ENCODE measurements at regions not wholly inside any gene's neighbourhood (a gene's known extent, or its start where the extent isn't known, plus 50 kb on each side); places are given as distances from the start of the nearest gene placed in this dataset.

DNA sequence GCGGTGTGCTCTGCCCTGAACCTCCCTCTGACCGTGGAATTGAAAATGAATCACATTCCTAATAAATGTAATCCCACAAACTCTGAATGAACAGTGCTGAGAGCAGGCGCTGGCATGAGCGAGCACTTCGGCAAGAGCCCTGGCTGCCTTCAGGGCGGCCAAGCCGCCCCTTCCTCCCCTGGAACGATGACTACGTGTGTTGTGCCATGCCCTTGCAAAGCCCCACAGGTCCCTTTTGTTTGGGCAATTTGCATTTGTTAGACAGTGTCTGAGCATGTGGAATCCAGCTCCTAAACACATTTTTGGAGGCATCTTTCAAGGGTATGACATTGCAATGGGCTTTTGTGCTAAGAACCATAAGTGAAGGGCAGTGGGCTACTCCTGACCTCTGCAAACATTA is 95.6 kb upstream of the MKI67 start:
- no peak for DNase-seq (ENCODE audit: low read depth)

DNA sequence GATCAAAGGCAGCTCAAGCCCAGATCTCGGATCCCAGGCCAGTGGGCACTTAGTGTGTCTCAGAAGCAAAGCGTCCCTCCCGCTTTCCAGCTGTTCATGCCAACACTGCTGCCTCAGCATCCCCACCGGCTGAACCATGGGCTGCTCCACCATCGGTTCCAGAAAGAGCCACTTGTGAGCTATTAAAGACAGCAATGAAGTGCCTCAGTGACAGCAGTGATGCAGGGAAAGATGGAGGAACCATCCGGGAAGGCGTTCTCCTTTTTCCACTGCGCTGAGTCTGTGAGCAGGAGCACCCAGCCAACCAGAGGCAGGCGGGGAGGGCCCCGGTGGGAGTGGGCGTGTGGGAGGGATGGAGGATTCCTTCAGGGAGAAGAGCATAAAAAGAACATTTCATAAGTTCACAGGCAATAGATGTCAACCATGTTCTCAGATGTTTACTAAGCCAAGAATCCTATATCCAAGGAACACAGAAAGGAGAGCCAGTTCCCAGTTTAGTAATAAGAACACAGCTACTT is 96.2 kb upstream of the MKI67 start:
- DNase-seq (ENCODE audit: low read depth): no peak

DNA sequence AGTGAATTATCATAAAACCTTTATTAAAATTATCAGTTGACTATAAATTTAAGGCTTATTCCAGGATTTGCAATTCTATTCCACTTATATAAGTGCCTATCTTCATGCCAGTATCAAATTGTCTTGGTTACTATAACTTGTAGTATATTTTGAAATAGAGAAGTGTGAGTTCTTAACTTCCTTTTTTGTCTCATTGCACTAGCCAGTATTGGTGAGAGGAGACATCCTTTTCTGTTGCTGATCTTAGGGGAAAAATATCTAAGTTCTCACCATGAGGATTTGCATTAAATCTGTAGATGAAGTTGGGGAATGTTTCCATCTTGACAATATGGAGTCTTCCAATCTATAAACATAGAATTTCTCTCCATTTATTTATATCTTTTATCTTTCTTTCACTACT is 104.2 kb upstream of the MKI67 start:
- DNase-seq (ENCODE audit: low read depth): no peak

DNA sequence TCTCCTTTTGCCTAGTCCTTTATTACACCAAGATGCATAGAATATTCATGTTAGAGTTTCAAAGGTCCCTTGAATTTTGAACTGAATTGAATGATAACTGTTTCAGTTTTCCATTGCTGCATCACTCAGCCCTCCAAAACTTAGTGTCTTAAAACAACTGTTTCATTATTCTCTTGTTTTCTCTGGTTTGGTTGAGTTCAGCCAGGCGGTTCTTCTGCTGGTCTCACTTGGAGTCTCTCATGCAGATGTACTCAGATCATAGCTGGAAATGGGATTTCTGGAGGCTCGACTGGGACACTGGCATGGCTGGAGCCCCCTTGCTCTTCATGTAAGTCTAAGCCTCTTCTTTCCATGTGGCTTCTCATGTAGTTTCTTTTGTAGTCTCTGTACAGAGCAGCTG is 107.2 kb upstream of the MKI67 start:
- no peak for DNase-seq (ENCODE audit: low read depth)

DNA sequence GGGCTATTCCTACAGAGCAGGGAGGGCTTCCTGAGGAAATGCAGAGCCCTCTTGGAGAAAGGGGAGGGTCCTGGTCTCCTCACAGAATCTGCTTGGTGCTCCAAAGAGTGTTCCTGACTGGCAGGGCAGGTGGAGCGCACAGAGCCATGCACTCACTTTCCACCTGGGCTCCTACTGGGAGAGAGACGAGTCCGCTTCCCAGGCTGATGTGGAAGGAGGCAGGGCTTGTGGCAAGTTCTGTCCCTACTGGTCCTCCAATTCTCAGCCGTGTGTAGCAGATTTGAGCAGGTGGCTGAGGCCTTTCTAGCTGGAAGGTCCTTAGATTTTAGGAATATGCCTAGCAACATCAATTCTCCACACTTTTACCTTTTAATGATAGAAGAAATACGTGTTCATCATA is 111.5 kb upstream of the MKI67 start:
- no peak for DNase-seq (ENCODE audit: low read depth)

DNA sequence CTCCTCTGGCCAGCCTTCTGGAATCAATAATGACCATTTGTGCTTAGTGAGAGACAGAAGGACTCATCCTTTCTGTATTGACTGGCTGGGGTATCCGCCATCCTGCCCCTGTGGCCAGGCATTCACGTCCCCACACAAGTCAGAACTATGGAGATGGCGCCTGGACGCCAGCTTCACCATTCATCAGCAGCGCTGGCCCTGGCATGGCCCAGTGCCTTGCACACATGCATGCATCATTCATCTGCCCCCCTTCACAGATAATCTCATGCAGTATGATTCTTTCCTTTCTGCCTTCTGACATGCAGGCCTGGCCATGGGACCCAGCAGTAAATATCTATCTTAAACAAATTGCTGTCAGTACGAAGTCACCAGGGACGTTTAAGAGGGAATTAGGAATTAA is 114.8 kb upstream of the MKI67 start:
- DNase-seq (ENCODE audit: low read depth): no peak

DNA sequence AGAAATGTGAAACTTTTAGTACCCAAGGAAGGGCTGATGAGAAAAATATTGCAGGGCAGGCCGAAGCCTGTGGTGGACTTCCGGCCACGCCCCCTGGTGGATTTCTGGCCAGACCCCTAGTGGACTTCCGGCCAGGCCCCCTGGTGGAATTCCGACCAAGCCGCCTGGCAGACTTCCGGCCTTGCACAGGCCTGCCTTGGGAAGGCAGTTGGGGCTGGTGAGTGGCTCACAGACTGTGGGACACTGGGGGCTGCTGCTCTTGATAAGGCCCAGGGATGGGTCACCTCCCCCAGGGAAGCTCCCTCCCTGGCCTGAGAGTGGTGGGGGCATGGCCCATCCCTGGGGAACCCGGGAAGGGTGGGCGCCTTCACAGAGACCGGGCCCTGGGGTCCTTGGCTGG is 116.4 kb upstream of the MKI67 start:
- DNase-seq (ENCODE audit: low read depth): no peak

DNA sequence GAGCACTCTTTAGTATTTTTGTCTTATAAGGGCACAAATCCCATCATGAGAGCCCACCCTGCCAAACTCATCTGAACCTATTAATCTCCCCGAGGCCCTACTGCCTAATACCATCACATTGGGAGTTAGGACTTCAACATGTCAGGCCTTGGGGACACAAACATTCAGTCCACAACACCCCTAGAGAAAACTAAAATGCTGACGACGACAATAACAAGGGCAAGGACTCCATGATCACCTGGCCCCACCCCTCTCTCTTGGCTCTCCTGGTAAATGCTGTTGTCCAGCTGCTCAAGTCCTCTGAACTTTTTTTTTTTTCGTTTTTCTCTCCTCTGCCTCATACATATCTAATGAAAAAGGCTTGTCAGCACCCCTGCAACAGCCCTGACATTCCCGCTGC is 118.8 kb upstream of the MKI67 start:
- no peak for DNase-seq (ENCODE audit: low read depth)

DNA sequence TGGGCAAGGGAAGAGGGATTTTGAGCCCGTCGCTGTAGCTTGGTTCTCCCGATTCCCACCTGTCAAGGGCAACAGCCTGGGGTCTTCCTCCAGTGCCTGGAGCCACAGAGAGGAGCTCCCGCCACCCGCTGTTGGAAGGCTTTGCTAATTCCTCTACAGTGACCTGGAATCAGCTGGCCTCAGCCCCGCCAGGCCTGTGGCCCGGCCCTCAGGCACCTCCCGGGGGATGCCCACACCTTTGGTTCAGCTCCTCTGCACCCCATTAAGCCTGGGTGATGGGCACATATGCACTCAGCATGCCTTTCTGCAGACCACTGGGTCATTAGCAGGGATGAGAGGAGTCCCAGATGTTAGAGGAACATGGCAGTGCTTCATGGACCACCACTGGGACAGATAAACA is 121.4 kb upstream of the MKI67 start:
- DNase-seq (ENCODE audit: low read depth): no peak

DNA sequence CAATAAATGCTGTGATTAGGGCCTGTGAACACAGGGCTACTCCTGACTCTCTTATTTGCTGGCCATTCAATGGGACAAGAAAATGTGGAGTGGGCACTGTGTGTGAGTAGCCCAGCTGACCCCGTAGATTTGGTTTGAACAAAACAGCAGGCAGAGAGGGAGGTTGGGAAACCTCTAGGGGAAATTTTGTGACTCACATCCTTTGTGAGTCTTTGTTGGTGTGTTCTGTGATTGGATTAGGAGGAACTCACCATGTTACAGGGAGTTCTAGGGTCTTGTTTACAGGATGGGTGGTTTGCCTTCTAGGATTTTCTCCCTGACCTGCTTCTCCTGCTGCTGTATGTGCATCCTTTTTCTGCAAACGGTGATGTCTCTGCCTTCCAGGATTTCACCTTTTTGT is 128.3 kb upstream of the MKI67 start:
- no peak for DNase-seq (ENCODE audit: low read depth)

DNA sequence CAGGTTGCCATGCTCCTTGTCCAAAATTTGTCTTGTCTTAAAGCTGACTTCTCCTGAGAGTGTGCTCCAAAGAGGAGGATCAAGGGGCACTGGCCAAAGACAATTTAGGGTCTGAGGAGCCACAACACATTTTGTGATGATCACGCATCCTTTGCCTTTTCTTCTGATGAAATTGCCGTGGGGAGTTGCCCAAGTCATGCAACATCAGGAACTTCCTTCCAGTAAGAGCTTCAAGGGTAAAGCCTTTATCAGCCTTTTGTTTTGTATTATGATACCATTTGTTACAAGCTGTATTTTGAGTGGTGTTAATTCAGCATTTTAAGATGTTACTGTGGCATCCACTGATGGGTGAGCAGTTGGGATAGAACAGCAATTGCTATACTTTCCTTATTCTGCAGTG is 131.2 kb upstream of the MKI67 start:
- DNase-seq (ENCODE audit: low read depth): no peak

DNA sequence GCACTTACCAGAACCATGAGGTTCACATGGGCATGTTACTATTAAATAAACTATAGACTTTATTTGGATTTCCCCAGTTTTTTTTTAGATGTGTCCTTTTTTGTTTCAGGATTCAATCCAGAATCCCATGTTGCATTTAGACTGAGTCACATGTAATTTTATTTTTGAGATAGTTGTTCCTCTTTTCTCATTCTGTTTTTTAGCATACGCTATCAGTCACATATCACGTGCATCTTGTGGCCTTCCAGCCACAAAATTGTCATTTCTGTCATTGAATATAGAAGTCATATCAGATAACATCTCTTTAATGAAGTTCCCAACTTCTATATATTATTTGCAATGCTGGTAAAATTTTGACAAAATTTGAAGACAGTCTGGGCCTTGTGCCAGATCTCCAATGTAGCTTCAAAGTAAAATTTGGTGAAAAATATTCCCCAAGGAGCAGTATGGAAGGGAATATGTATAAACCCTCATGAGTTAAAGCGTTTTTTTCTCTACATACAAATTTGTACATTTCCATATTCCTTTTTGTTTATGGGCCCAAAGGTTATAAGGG is 132.3 kb upstream of the MKI67 start:
- DNase-seq (ENCODE audit: low read depth): no peak

DNA sequence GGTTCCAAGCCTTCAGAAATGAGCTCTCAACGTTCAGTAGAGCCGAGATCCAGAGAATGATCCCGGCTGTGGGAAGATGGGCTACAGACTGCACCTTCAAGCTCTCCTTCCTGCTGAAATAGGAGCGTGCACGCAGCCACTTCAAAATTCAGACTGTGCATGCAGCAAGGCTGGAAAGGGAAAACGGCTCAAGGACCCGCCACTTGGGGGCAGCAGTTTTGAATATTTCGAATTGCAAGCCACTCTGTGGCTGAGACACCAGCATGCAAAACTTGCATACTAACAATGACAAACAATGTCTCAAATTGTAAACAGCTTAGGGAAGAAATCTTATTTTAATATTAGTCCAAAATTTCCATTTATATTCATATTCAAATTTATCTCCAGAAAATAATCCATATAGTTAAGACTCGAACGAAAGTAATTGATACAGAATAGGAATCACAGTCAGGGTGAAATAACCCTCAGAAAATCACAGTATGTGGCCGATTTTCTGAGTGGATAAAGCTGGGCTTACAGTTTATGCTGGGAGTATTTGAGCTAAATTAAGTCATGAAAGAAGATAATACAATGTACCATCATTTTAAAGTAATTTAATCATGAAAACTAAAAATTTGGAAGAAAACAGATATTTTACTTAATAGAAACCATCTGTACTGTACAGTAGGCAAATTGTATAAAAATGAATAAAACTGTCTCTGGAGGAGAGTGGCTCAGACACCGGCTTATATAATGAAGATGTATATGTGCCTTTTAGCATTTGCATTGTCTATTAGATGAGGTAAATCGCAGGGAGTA is 137.9 kb upstream of the MKI67 start:
- DNase-seq (ENCODE audit: low read depth): no peak

DNA sequence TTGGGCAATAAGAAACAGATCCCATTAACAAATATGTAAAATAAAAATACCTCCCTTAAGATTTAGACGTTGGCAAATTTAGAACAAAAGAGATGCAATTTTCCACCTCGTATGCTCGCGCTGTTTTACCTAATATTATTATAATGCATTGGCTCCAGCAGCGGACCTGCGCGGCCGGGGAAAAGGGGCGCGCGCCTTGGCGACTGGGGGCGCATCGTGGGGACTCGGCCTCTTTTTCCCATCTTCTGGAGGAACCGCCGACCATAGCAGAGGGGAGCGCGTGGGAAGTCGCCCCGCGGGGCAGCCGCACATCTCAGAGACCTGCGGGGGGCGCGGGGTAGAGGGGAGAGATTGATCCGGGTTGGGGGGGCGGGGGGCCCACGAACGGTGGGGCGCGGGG is 139.4 kb upstream of the MKI67 start:
- DNase-seq (ENCODE audit: low read depth): no peak

DNA sequence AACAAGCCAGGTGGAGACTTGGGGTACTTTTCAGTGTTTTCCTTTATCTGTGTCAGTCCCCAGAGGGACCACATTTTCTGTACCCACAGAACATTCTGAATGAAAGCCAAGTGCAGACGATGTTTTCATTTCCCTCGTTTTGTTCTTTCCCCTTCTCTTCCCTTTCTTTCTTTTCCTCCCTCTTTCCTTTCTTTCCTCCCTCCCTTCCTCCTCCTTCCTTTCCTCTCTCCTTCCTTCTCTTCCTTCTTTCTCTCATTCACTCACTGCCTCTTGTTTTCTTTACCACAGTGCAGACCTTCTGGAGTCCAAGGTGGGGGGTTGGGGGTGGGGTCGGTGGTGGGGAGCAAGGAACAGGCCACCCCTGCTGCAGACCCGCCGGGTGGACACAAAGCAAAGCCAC is 141.4 kb upstream of the MKI67 start:
- no peak for DNase-seq (ENCODE audit: low read depth)

DNA sequence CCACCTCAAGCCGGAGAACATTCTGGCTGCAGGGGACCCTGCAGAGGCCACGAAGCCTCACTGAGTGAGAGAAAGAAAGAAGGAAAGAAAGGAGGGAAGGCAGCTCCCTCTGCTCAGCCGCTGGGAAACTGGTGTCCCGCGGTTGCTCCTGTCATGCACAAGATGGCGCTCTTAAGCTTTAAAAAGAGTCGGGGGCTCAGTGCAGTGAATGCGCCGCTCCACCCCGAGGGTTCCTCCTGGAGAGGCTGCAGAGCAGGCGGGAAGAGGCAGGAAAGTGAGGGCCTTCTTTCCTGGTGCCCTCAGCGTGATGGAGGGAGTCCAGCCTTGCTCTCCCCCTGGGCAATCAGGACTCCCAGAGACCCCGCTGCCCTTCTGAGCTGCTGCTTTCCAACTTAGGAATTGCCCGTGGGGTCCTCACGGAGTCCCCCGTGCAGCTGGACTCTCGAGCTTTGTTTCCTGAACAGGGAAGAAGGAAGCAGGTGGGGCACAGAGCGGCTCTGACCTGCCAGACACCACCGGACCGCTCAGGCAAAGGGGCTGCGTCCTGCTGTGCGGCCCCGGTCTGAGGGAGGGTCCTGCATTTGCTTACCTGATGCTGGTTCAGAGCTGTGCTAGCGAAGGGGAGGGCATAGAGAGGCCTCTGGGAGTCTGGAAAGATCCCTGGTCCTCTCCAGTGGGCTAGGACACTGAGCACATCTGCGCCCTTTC is 141.9 kb upstream of the MKI67 start:
- DNase-seq (ENCODE audit: low read depth): no peak

DNA sequence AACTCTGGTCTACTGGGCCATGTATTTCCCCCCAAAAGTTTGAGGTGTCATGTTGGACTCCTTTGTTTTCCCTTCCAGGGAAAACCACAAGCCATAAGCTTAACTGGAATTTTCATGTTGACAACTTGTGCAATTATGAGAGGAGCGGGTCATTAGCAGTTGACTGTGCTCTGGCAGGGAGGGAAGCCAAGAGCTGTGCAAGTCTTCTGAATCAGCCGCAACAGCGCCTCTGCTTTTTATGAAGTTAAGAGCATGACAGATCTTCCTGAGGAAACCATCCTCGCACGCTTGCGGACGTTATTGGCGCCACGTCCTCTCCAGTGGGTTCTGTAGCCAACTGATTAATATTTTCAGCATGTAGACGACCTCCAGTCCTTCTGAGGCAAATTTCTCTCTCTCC is 148.7 kb upstream of the MKI67 start:
- DNase-seq (ENCODE audit: low read depth): no peak

DNA sequence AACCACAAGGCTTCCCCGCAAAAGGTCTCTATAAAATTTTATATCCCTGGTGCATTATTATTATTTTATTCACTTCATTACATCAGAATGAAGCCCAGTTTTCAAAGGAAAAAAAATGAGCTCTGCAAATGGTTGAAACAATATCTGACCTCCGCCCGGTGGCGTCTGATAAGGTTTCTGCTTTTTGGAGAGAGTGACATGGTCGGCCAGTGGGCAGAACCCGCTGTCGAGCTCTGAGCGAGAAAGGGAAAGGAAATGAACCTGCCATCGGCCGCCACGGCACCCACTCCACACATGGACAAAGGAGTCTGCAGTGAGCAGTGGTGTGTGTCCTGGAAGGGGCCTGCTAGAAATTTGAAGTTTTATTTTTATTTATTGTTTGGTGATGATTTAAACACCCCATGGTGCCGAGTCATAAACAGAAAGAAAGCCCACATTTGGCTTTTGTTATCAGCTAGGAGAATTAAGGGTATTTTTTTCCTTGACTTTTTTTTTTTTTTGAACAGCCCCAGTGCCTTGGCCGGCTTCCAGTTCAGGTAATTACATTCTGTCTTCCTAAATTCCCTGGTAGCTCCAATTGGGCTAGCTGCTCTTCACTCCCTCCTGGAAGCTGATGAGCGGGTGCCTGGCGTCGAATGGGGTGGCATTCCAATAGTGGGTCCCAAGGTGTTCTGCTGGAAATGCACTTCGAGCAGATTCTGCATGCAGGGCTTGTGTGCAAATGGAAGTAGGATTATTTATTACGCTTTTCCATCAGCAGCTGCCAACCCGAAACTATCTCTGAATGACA is 149.4 kb upstream of the MKI67 start:
- DNase-seq (ENCODE audit: low read depth): no peak

DNA sequence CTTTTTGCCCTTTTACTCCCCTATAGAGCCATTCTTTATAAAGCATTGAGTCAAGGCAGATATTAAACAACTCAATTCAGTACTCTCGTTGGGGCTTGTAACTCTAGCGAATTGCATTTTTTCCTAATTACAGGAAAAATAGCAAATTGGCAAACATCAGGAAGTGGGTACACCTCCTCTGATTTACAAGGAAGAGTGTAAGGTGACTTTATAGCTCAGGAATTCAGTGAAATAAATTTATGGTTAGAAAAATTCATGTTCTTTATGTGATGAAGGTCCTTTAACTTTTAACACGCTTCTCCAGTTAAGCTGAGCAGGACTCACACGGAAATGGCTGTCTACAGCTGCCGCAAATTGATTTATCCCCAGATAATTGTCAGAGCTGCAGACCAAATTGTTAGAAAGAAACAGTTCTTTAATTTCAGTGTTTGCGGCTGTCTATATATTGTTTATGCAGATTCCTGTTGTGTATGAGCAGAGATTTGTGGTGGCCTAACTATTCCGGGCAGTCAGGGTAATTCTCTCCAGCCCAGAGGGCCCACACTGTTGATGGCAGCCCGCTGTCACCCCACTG is 151.1 kb upstream of the MKI67 start:
- no peak for DNase-seq (ENCODE audit: low read depth)

DNA sequence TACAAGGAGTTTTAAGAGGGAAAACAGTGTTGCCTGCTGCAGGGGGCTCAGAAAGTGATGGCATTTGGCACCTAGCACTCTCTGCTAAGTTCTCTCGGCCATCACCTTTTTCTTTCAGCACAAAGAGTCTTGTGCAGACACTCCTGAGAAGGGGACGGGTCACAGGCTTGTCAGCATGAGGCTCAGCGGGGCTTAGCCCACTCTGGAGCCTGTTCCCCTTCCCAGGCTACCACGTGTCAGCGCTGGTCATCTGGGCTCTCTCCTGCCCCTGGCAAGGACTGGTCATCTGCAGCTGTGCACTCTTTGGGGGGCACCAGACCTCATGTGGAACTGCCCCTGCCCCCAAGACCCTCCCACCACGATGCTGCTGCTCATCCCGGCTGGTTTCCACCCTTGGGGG is 152.1 kb upstream of the MKI67 start:
- no peak for DNase-seq (ENCODE audit: low read depth)

DNA sequence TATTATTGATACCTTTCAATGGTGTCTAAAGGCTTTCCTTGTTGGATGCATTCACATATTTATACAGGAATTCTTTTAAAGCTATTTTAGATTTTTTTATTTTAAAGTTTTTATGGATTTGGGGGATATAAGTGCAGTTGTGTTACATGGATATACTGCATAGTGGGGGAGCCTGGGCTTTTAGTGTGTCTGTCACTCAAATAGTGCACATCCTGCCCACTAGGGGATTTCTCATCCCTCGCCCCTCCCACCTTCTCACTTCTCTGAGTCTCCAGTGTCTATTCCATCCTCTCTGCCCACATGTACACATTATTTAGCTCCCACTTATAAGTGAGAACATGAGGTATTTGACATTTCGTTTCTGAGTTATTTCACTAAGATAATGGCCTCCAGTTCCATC is 154.0 kb upstream of the MKI67 start:
- no peak for DNase-seq (ENCODE audit: low read depth)

DNA sequence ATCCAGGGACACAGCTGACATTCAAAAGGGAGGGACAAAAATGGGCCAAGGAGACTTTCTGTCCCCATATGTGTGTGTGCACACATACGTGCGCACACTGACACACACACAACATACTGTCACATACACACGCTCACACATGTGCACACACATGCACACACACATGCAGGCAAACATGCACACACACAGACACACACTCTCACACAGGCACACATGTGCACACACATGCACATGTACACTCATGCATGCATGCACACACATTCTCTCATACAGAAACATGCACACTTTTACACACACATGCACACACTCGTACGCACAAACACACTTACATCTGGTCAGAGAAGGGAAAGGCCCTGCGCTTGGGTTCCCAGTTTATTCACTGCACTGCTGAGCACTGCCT is 155.1 kb upstream of the MKI67 start:
- no peak for DNase-seq (ENCODE audit: low read depth)

Data from HS-5 (cell line).